HEK293T (cell line): ENCODE measurements at regions not wholly inside any gene's neighbourhood (a gene's known extent, or its start where the extent isn't known, plus 50 kb on each side); places are given as distances from the start of the nearest gene placed in this dataset.
"Not testable (repeated sequence)": the region's sequence is repeated elsewhere in the genome, so short reads cannot be mapped to it uniquely, and the experiment has no call there.

Source experiments
- CTCF ChIA-PET: fragments of 350-600 bp; formaldehyde crosslinking; extraction: SDS; loops from one replicate; lab custom pipeline; 2021; ENCODE audit warnings: antibody characterized with exemption, inconsistent platforms; lab: Yijun Ruan, JAX
- POLR2A ChIA-PET: fragments of 350-600 bp; formaldehyde crosslinking; extraction: SDS; loops from one replicate; lab custom pipeline; 2020; ENCODE audit warnings: antibody characterized with exemption, inconsistent platforms; lab: Yijun Ruan, JAX
- DNase-seq: peaks from one replicate; pipeline ENCODE4 v3.0.0; 2012; ENCODE audit warnings: mixed read lengths; ENCODE audit errors: extremely low spot score

DNA sequence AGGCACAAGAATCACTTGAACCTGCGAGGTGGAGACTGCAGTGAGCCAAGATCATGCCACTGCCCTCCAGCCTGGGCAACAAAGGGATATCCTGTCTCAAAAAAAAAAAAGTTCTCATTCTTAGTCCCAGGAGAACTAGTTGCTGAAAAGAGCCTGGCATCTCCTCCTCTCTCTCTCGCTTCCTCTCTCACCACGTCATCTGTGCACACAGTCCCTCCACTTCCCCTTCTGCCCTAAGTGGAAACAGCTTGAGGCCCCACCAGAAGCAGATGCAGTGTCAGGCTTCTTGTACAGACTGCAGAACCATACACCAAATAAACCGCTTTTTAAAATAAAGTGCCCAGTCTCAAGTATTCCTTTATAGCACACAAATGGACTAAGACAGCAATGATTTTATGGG lies 175.3 kb downstream of the NPIPA8 start:
- CTCF ChIA-PET, POLR2A ChIA-PET, DNase-seq: not testable (repeated sequence)

DNA sequence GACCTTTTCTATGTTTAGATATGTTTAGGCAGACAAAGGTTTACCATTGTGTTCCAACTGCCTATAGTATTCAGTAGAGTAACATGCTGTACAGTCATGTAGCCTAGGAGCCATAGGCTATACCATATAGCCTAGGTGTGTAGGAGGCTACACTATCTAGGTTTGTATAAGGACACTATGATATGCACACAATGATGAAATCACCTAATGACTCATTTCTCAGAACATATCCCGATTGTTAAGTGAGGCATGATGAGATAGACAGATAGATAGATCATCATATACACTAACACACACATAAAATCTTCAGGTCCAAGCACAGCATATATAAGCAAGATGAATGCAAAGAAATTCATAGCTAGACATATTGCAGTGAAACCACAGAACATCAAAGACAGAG lies 177.4 kb downstream of the NPIPA8 start:
- CTCF ChIA-PET, DNase-seq, POLR2A ChIA-PET: not testable (repeated sequence)

DNA sequence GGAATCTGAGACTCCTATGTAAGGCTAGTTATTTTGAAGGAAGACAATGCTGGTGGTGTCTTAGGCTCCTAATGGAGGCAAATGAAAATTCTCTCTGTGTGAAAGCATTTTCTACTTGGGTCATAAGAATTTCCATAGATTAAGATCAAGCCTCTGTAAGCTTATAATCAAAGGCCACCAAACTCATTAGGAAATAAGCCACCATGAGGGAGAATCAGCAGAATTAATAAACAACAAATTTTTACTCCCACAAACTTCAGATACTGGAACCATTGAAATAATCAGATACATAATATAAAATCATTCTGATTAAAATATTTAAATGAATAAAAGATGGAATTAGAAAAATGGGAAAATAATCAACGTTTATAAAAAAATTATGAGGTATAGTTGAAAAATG lies 178.7 kb downstream of the NPIPA8 start:
- POLR2A ChIA-PET, CTCF ChIA-PET, DNase-seq: not testable (repeated sequence)

DNA sequence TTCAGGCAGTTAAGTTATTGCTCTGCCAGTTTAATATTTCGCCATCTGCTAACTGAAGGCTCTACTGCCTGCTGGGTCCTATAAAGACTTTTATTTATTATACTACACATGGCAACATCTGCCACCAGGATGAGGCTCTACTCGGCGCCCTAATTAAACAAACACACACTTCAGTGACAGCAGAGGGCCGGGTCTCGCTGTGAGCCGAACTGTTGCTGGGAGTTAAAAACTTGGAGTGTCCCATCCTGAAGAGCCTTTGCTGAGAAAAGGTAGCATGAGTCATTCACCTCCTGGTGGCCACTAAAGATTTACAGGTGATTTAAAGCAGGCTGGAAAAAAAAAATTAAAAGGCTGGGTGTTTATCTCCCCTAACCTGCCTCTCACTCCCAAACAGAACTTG lies 183.7 kb downstream of the NPIPA8 start:
- DNase-seq, POLR2A ChIA-PET, CTCF ChIA-PET: not testable (repeated sequence)

DNA sequence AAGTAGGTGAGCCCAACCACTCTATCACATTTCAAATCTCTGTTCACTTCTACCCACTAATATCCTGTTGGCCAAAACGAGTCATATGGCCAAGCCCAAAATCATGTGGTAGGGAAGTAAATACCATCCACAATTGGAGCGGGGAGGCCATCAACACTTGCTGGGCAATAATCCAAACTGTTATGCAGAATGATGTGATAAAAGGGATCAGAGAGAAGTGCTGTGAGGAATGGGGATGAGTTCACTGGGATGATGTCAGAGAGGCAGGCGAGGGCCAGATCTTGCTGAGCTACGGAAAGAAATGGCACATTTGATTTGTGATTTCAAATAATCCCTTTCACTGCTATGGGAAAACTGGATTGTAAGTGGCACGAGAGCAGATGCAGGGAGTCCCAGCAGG lies 188.4 kb downstream of the NPIPA8 start:
- CTCF ChIA-PET, DNase-seq, POLR2A ChIA-PET: not testable (repeated sequence)

DNA sequence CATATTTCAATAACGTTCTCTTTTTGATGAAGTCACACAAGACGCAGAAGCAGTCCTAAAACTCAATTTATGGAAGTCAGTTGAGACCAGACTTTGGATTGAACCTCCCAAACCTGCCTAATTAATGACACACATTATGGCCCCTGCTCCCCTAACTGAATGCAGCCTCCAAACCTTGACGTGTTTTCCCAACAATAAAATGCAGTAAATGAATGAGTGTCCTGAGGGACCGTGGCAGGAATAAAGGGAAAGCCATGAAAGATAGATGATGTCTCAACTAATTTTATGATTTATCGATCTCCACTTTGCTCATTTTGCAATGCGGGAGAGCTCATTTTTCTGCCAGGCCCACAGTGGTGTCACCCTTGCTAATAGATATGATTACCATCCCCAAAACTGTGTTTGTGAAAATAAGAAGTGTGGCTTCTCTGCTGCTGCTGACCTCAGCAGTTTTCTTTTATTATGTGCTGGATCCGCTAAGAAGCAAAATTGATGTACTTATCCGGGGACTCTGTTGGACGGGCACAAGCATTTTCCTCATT lies 189.9 kb downstream of the NPIPA8 start:
- POLR2A ChIA-PET, CTCF ChIA-PET, DNase-seq: not testable (repeated sequence)

DNA sequence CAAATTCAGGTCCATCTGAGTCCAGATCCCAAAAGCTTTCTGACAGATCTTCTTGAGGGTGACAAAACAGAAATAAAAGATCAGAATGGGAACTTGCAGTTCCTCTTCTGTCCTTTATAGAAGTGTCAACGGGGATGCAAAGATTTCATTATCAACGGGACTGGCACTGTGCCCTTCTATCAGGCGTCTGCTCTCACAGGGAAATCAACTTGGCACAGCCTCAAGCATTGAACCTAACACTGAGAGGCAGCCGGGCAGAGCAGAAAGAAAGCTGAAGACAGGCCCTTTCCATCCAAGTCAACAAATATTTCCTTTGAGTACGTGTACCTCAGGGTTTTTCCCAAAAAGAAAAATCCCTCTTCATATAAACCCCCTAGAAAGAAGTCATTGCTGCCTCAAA lies 194.5 kb downstream of the NPIPA8 start:
- DNase-seq, POLR2A ChIA-PET, CTCF ChIA-PET: not testable (repeated sequence)

DNA sequence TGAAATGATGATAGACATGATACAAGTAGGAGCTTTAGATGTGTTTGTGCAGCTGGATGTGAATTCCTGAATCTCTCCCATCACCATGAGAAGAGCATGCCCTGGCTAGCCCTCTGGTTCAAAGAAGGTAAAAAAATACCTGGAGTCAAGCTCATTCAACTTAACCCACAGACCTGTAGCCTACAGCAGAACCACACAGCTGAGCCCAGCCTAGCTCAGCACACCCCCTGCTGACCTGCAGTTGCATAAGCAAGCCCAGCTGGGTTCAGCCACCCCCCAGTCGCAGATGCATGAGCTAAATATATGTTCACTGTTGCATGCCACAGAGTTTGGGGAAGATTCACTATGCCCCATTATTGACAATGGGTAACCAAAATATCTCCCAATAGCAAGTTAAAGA lies 200.2 kb downstream of the NPIPA8 start:
- CTCF ChIA-PET, DNase-seq, POLR2A ChIA-PET: not testable (repeated sequence)

DNA sequence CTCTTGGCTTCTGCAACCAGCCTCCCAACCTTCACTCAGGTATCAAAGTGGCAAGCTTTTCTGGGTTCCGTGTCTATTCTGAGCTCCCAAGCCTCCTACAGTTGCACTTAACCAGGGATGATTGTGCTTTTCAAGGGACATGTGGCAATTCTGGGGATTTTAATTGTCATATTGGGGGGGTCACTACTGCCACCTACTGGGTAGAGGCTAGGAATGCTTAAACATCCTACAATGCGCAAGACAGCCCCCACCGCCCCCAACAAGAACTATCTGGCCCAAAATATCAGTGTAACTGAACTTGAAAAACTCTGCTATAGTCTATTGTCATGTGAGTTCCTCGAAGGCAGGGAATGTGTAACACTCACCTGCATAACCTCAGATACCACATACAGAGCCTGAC lies 201.5 kb downstream of the NPIPA8 start:
- POLR2A ChIA-PET, CTCF ChIA-PET, DNase-seq: not testable (repeated sequence)

DNA sequence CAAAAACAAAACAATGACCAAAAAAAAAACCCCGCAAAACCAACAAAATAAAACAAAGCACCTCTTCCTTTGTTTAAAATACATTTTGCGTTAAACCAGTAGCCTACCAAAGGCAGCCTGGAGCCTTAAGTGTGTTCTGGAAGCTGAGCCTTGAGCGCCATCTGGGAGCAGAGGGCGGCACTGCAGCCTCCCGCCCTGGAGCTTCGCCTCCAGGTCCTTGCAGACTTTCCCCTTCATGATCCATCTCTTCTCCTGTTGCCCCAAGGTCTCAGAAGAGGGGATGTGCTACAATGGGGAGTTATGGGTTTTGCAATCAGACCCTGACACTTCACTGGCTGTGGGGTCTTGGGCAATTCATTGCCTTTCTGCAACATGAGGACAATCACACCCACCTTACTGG lies 204.9 kb downstream of the NPIPA8 start:
- POLR2A ChIA-PET, CTCF ChIA-PET: not testable (repeated sequence)

DNA sequence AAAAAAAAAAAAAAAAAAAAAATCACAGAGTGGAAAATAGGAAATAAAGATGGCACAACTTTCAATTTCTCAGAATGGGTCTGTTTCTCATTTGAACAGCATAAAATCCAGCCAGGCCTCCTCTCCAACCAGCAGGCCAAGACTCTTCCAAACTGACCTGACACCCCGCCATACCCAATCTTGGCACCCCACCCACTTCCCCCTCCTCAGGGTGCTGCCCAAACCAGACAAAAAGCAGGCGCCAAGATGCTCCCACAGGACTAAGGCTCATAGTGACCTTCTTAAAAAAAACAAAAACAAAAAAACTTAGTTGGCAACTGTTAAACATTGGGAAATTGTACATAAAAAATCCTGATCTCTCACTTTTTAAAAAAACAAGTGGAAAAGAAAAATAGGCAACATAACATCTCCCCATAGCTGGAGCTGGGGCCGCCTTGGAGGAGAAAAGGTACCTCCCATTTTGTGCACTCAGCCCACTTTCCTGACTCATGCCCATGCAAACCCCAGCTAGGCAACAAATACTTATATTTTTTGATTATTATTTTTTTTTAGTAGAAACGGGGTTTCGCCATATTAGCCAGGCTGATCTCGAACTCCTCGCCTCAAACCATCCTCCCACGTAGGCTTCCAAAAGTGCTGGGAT lies 205.9 kb downstream of the NPIPA8 start:
- CTCF ChIA-PET, POLR2A ChIA-PET, DNase-seq: not testable (repeated sequence)

More for the DNA sequence above, 204.9 kb downstream of the NPIPA8 start:
- not testable (repeated sequence) for DNase-seq

DNA sequence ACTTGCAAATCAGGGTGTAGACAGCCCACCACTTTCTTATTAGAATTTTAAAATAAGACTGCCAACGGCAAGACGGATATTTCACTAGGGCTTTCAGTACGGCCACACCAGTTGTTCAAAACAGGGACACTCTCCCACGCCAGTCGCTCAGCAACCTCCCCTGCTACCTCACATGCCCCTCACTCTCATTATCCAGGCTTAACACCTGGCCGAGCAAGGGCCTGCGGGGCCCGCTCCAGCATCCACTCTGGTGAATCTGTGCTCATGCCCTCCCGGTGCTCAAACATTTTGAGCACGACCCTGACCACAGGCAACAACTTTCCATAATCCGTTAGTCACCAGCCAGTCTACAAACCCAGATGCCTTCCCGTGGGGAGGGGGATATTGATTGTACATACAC lies 209.5 kb downstream of the NPIPA8 start:
- DNase-seq, POLR2A ChIA-PET, CTCF ChIA-PET: not testable (repeated sequence)

DNA sequence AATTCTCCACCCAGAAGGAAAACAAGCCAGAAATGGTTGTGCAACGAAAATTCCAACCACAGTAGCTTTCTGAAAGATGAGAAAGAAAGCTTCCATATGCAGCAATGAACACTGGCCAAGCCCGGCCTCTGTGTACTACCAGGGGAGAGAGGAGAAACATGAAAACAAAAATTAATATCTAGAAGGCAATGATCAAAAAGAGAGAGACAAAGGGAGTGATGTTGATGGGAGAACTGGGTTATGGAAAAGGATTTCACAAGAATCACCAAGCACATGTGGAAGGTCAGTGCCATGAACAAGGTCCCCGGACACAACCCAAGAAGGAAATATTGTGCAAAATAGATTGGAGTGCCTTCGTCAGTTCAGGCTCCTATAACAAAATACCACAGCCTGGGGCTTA lies 217.4 kb downstream of the NPIPA8 start:
- DNase-seq, CTCF ChIA-PET, POLR2A ChIA-PET: not testable (repeated sequence)

DNA sequence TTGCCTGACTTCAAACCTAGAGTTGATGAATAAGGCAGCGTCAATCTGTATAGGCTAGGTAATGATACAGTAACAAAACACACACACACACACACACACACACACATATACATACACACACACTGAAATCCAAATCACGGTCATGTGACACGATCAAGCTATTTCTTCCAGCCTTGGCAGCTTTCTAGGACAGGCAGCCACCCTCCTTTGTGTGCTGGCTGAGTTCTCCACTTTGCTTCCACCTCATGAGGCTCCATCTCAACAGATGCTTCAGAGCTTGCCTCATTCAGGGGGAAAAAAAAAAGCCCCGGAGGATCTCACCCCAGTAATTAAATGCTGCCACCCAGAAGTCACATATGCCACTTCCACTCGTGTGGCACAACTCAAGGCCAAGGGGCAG lies 217.9 kb downstream of the NPIPA8 start:
- DNase-seq, CTCF ChIA-PET, POLR2A ChIA-PET: not testable (repeated sequence)

DNA sequence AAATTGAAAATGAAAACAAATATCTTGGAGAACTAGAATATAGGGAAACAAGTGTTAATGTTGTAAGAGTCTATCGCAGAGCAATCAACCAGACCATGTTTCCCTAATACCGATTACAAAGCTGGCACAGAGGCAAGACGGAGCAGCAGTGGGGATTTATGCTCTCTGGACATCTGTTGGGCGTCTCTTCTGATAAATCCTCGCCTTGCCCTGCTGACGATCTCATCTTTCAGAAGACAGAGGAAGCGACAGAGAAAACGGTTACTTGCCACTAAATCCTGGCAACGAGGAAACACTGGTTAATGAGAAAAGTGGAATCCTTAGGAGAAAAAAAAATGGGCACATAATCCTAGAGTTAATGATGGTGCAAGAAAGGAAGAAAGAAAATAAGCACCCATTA lies 218.5 kb downstream of the NPIPA8 start:
- CTCF ChIA-PET, POLR2A ChIA-PET, DNase-seq: not testable (repeated sequence)

DNA sequence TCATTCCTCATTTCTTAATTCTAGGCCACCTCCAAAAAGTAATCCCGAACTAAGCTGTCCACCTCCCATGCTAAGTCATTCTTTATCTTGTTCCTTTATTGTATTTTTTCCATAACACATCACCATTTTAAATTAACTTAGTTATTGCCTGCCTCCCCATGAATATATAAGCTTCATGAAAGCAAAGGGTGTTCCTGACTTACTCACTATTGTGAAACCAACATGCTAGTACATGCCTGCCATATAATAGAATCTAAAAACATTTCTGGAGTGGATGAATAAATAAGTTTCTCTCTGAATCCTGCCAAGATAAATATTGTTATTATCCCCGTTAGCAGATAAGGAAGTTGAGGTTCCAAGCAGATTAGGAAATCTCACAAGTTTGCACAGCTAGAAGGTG lies 232.1 kb downstream of the NPIPA8 start:
- DNase-seq, CTCF ChIA-PET, POLR2A ChIA-PET: not testable (repeated sequence)

DNA sequence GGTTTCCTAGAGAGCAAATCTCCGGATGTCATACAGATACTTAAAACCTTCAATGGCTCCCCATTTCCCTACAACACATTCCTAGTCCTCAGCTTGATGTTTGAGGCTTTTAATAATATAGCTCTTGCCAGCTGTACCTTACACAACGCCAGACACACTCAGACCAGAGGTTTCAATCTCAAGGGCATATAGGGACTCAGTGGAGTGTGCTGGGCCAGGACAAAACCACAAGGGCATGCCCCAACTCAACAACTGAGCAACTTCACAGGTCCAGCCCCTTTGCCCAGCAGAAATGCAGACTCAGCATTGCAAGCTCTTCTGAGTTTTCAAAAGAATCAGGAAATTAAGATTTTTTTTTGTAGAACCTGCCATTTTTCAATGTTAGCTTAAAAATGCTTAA lies 235.5 kb downstream of the NPIPA8 start:
- POLR2A ChIA-PET, CTCF ChIA-PET, DNase-seq: not testable (repeated sequence)

DNA sequence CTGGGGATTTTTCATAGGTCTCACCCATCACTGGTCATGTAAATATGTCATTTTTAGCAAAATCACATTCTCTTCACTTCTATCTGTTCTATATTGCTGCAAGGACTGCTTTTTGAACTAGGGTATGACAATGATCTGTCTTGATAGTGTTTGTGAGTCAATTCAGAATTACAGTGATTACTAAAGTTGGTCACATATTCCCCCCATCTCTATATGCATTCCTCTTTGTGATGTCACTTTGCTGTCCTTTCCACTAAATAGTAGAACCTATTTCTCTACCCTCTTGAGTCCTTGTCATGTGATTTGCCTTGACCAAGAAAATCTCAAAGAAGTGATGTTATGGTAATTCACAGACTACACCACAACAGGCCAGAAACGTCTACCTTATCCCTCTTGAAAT lies 243.9 kb downstream of the NPIPA8 start:
- POLR2A ChIA-PET, DNase-seq, CTCF ChIA-PET: not testable (repeated sequence)

DNA sequence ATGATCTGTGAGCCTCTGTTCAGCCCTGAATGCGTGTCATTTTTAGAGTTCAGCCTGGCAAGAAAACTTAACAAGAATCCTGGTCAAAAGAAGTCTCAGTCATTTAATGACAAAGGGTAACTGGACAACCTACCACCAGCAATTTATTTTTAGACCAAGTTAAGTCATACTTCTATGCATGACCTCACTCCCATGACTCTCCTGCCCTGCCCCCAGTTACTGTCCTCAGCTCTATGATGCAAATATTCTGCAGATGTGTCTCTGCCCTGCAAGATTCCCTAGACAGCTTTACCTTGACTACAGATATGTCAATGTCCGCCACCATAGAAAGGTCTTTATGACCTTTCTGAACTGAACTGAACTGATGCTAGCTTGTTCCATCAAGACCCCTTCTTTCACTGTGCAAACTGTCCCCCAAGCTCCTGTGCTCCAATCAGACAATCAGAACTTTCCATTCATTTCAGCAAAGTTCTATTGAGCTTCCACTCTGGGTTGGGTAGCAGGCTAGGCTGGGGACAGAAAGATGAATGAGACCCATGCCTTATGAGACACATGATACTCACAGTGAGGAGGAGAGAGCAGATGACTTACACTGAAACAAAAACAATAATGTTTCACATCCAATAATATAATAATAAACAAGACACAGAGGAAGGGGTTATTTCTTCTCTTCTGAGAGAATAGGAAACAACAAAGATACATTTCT lies 255.7 kb downstream of the NPIPA8 start:
- CTCF ChIA-PET, DNase-seq, POLR2A ChIA-PET: not testable (repeated sequence)
